K562 (cell line): ENCODE measurements at regions not wholly inside any gene's neighbourhood (a gene's known extent, or its start where the extent isn't known, plus 50 kb on each side); places are given as distances from the start of the nearest gene placed in this dataset.

Experiments used
- CAMTA2 ChIP-seq: fragments of 250-450 bp; sonication (Bioruptor Pico); conservative IDR thresholded peaks from 2 replicates; pipeline ENCODE4 v1.5.1; 2022
- KDM5B ChIP-seq: fragments of 200-600 bp; sonication (generic); IDR thresholded peaks from 2 replicates; pipeline ENCODE4 v1.6.1; 2012; ENCODE audit warnings: low read depth, mild to moderate bottlenecking, moderate library complexity, low read length, control low read depth, inconsistent platforms; ENCODE audit not compliant: insufficient replicate concordance
- LCOR ChIP-seq: sonication (generic); formaldehyde crosslinking; IDR thresholded peaks from 2 replicates; pipeline ENCODE4 v1.8.0; 2022; ENCODE audit warnings: mild to moderate bottlenecking, missing genetic modification reagents
- RBM15 ChIP-seq: fragments of 200-400 bp; formaldehyde crosslinking; IDR thresholded peaks from 2 replicates; pipeline ENCODE4 v1.6.1; 2018; ENCODE audit warnings: mild to moderate bottlenecking, low read length, moderate library complexity; ENCODE audit not compliant: insufficient read depth
- RUNX1 ChIP-seq: sonication (generic); IDR thresholded peaks from 2 replicates; pipeline ENCODE4 v1.6.1; 2016; ENCODE audit warnings: antibody characterized with exemption, low read depth
- SREBF1 ChIP-seq: fragments of 150-350 bp; IDR thresholded peaks from 2 replicates; pipeline ENCODE4 v1.6.1; 2014; ENCODE audit warnings: antibody characterized with exemption, low read depth, low read length, borderline replicate concordance
- SRSF1 ChIP-seq: fragments of 200-400 bp; formaldehyde crosslinking; IDR thresholded peaks from 2 replicates; pipeline ENCODE4 v1.6.1; 2017; ENCODE audit warnings: mild to moderate bottlenecking, low read depth, low read length, moderate library complexity
- TBP ChIP-seq: optimal IDR thresholded peaks from 2 replicates; pipeline ENCODE3; 2011; ENCODE audit warnings: low read depth, low read length, improper control_type of control experiment
- ZNF175 ChIP-seq: fragments of 200-800 bp; sonication (Bioruptor generic); IDR thresholded peaks from 2 replicates; pipeline ENCODE4 v1.6.1; 2016; ENCODE audit warnings: low read depth, mild to moderate bottlenecking, missing genetic modification characterization, missing compliant biosample characterization
- ZNF253 ChIP-seq: fragments of 250-450 bp; sonication (Bioruptor Pico); conservative IDR thresholded peaks from 2 replicates; pipeline ENCODE4 v1.6.1; 2021; ENCODE audit warnings: mild to moderate bottlenecking
- TF ChIP-seq, protein P1 (sequence below): sonication (generic); formaldehyde crosslinking; IDR thresholded peaks from 2 replicates; pipeline ENCODE4 v1.8.0; 2023; ENCODE audit warnings: mild to moderate bottlenecking, missing genetic modification reagents
- TF ChIP-seq, protein P2 (sequence below): fragments of 250-450 bp; sonication (Bioruptor Pico); IDR thresholded peaks from 2 replicates; pipeline ENCODE4 v1.4.0; 2020; ENCODE audit warnings: mild to moderate bottlenecking, moderate library complexity
- TF ChIP-seq, protein P3 (sequence below), 2 experiments: fragments of 450-650 bp; IDR thresholded peaks; 2 replicates each; pipeline ENCODE4 v1.6.1; 2016
- TF ChIP-seq, protein P4 (sequence below): sonication (generic); formaldehyde crosslinking; IDR thresholded peaks from 2 replicates; pipeline ENCODE4 v1.8.1; 2023; ENCODE audit warnings: missing genetic modification reagents, mild to moderate bottlenecking, borderline replicate concordance

DNA sequence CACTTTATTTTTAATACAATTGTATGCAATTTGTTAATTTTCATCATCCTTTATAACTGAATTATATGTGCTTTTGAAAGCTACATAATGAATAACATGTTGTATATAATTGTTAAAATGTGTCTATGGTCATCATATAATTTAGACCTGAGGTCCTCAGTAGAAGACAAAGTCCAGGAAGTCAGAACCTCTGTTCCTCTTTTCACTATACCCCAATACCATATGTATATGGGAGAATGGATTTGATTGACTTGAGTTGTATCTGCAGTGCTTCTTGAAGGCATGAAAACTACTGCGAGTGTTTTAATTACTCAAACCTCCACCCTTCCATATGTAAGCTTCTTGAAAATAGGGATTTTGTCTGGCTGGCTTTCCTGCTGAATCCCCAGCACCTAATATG, 140.7 kb upstream of the NEDD9 start (continued):
- TF ChIP-seq, protein P1, sequence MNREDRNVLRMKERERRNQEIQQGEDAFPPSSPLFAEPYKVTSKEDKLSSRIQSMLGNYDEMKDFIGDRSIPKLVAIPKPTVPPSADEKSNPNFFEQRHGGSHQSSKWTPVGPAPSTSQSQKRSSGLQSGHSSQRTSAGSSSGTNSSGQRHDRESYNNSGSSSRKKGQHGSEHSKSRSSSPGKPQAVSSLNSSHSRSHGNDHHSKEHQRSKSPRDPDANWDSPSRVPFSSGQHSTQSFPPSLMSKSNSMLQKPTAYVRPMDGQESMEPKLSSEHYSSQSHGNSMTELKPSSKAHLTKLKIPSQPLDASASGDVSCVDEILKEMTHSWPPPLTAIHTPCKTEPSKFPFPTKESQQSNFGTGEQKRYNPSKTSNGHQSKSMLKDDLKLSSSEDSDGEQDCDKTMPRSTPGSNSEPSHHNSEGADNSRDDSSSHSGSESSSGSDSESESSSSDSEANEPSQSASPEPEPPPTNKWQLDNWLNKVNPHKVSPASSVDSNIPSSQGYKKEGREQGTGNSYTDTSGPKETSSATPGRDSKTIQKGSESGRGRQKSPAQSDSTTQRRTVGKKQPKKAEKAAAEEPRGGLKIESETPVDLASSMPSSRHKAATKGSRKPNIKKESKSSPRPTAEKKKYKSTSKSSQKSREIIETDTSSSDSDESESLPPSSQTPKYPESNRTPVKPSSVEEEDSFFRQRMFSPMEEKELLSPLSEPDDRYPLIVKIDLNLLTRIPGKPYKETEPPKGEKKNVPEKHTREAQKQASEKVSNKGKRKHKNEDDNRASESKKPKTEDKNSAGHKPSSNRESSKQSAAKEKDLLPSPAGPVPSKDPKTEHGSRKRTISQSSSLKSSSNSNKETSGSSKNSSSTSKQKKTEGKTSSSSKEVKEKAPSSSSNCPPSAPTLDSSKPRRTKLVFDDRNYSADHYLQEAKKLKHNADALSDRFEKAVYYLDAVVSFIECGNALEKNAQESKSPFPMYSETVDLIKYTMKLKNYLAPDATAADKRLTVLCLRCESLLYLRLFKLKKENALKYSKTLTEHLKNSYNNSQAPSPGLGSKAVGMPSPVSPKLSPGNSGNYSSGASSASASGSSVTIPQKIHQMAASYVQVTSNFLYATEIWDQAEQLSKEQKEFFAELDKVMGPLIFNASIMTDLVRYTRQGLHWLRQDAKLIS, result no peak
- TF ChIP-seq CAMTA2 (CRISPR knock-in tag) (no peak), SRSF1 (no peak), RBM15 (no peak), ZNF175 (CRISPR knock-in tag) (no peak), KDM5B (no peak), RUNX1 (no peak), TBP (no peak), SREBF1 (no peak), LCOR (no peak), ZNF253 (CRISPR knock-in tag) (no peak)
- TF ChIP-seq, protein P2, sequence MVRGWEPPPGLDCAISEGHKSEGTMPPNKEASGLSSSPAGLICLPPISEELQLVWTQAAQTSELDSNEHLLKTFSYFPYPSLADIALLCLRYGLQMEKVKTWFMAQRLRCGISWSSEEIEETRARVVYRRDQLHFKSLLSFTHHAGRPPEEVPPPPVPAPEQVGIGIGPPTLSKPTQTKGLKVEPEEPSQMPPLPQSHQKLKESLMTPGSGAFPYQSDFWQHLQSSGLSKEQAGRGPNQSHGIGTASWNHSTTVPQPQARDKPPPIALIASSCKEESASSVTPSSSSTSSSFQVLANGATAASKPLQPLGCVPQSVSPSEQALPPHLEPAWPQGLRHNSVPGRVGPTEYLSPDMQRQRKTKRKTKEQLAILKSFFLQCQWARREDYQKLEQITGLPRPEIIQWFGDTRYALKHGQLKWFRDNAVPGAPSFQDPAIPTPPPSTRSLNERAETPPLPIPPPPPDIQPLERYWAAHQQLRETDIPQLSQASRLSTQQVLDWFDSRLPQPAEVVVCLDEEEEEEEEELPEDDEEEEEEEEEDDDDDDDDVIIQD (CRISPR knock-in tag), result no peak
- TF ChIP-seq, protein P3, sequence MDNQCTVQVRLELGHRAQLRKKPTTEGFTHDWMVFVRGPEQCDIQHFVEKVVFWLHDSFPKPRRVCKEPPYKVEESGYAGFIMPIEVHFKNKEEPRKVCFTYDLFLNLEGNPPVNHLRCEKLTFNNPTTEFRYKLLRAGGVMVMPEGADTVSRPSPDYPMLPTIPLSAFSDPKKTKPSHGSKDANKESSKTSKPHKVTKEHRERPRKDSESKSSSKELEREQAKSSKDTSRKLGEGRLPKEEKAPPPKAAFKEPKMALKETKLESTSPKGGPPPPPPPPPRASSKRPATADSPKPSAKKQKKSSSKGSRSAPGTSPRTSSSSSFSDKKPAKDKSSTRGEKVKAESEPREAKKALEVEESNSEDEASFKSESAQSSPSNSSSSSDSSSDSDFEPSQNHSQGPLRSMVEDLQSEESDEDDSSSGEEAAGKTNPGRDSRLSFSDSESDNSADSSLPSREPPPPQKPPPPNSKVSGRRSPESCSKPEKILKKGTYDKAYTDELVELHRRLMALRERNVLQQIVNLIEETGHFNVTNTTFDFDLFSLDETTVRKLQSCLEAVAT (IDR thresholded peaks at IDR 0.05), result no peak
- TF ChIP-seq, protein P4, sequence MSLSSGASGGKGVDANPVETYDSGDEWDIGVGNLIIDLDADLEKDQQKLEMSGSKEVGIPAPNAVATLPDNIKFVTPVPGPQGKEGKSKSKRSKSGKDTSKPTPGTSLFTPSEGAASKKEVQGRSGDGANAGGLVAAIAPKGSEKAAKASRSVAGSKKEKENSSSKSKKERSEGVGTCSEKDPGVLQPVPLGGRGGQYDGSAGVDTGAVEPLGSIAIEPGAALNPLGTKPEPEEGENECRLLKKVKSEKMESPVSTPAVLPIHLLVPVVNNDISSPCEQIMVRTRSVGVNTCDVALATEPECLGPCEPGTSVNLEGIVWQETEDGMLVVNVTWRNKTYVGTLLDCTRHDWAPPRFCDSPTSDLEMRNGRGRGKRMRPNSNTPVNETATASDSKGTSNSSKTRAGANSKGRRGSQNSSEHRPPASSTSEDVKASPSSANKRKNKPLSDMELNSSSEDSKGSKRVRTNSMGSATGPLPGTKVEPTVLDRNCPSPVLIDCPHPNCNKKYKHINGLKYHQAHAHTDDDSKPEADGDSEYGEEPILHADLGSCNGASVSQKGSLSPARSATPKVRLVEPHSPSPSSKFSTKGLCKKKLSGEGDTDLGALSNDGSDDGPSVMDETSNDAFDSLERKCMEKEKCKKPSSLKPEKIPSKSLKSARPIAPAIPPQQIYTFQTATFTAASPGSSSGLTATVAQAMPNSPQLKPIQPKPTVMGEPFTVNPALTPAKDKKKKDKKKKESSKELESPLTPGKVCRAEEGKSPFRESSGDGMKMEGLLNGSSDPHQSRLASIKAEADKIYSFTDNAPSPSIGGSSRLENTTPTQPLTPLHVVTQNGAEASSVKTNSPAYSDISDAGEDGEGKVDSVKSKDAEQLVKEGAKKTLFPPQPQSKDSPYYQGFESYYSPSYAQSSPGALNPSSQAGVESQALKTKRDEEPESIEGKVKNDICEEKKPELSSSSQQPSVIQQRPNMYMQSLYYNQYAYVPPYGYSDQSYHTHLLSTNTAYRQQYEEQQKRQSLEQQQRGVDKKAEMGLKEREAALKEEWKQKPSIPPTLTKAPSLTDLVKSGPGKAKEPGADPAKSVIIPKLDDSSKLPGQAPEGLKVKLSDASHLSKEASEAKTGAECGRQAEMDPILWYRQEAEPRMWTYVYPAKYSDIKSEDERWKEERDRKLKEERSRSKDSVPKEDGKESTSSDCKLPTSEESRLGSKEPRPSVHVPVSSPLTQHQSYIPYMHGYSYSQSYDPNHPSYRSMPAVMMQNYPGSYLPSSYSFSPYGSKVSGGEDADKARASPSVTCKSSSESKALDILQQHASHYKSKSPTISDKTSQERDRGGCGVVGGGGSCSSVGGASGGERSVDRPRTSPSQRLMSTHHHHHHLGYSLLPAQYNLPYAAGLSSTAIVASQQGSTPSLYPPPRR (CRISPR knock-in tag), result no peak
